ENCODE measurements at regions not wholly inside any gene's neighbourhood (a gene's known extent, or its start where the extent isn't known, plus 50 kb on each side); places are given as distances from the start of the nearest gene placed in this dataset.

DNA sequence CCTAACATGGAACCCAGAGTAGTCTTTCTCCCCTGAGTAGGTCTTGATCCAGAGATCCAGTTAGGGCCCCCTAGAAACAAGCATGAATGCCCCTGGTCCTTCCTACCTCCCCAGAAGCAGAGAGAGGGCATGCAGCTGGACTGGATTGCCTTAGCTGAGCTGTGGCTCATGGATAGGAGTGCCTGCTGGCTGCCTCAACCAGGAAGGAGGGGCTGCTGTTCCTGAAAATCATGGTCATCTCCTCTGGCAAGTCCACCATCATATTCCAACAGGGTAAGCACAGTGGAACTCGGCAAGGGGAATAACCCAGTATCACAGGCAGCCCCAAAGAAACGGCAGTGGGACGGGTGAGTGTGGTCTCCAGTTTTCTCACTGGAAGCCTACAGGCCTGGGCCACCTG is 53.1 kb upstream of the ENTPD6 start:
- H3K27ac Mint-ChIP-seq, result no peak overlapping the region
- no peaks in the 10 kb centered on the region for H3K9me3 Mint-ChIP-seq (ENCODE audit: low read depth)
- no peak for DNase-seq (ENCODE audit: low spot score, unreplicated experiment)
- no peaks in the 10 kb centered on the region for H3K36me3 Mint-ChIP-seq (ENCODE audit: insufficient read depth)
- H3K4me3 Mint-ChIP-seq (ENCODE audit: low read depth), result no peak overlapping the region
- TF ChIP-seq CTCF (IDR thresholded peaks at IDR 0.05; ENCODE audit: unreplicated experiment), result no peak
- H3K27me3 Mint-ChIP-seq, result peaks cover 28% of the 10 kb centered on the region
- no peaks in the 10 kb centered on the region for H3K4me1 Mint-ChIP-seq (ENCODE audit: low read depth)

- H3K36me3 Mint-ChIP-seq (ENCODE audit: insufficient read depth), result no peaks in the 10 kb centered on the region
- TF ChIP-seq CTCF (IDR thresholded peaks at IDR 0.05; ENCODE audit: unreplicated experiment), result no peak
- H3K4me3 Mint-ChIP-seq (ENCODE audit: low read depth), result no peak overlapping the region
- H3K27ac Mint-ChIP-seq, result no peak overlapping the region
- no peaks in the 10 kb centered on the region for H3K9me3 Mint-ChIP-seq (ENCODE audit: low read depth)
- no peak for DNase-seq (ENCODE audit: low spot score, unreplicated experiment)
- peaks cover 43% of the 10 kb centered on the region for H3K27me3 Mint-ChIP-seq
- H3K4me1 Mint-ChIP-seq (ENCODE audit: low read depth), result no peaks in the 10 kb centered on the region
These were observed 50.4 kb upstream of the ENTPD6 start for GRCh38 chr20:25145131-25145530.

Measured in progenitor cell of endocrine pancreas (in vitro differentiated cells).